Hematopoietic multipotent progenitor cell treated with erythropoietin and hydrocortisone succinate and interleukin-3 and kit ligand, for 6 days (in vitro differentiated cells): ENCODE measurements at regions not wholly inside any gene's neighbourhood (a gene's known extent, or its start where the extent isn't known, plus 50 kb on each side); places are given as distances from the start of the nearest gene placed in this dataset.
"Not testable (repeated sequence)": the region's sequence is repeated elsewhere in the genome, so short reads cannot be mapped to it uniquely, and the experiment has no call there.

ENCODE experiments used
- DNase-seq: peaks from one replicate; pipeline ENCODE4 v3.0.0-alpha.2; 2015

DNA sequence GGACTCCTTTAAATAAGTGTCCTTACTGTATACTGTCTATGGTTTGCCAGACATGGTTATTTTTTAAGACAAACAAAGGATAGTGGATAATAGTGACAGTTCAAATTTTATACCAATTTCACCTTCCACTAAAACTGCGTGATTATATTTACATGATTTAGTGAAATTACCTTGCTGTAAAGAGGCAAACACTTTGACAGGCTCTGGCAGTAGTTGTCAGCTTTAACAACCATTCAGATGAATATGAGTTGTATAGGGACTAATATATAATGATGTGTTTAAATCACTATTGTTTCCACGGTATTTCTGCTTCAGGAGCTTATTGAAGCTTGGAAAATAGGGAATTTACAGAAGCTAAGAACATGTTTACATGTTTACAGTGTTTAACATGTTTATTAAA lies 1364.0 kb downstream of the FSCB start:
- DNase-seq = no peak

DNA sequence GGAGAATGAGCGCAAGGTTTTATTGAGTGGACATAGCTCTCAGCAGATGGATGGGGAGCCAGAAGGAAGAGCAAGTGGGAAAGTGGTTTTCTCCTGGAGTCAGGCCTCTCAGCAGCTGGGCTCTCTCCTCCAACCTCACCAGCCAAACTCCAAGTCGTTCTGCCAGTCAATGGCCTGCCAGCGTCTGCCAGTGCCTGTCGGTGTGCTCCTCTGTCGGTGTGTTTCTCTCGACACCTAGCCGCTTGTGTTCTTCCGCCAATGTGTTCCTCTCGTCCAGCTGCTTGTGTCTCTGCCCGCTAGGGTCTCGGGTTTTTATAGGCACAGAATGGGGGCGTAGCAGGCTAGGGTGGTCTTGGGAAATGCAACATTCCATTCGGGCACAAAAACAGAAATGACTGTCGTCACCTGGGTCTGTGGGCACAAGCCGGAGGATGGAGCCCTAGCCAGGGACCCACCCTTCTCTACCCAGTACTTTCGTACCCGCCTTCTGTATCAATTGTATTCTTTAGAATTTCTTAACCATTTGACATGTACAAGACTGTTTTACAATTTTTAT lies 1365.4 kb downstream of the FSCB start:
- DNase-seq = no peak

DNA sequence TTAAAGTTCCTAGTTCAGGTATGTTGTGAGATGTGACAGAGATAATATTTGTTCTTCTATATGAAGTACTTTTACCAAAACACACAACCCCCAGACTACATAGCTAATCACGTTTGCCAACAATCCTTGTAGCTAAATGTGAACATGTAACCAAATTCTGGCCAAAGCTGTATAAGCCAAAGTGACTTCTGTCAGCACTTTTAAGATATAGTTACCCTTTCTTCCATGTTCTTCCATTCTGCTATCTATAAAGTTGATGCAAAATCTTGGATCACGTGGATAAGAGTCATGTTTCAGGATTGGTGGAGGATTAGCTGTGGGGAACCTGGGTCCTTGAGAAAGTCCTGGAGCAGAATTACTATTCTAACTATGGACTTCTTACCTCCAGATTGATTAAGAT lies 1366.6 kb downstream of the FSCB start:
- no peak for DNase-seq

DNA sequence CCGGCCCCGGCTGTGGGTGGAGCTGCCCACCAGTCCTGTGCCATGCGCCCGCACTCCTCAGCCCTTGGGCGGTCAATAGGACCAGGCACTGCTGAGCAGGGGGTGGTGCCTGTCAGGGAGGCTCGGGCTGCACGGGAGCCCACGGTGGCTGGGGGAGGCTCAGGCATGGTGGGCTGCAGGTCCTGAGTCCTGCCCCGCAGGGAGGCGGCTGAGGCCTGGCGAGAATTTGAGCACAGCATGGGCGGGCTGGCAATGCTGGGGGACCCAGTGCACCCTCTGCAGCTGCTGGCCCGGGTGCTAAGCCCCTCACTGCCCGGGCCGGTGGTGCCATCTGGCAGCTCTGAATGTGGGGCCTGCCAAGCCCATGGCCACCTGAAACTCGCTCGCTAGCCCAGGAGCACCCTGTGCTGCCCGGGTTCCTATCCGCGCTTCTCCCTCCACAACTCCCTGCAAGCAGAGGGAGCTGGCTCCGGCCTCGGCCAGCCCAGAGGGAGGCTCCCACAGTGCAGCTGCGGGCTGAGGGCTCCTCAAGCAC lies 1371.1 kb downstream of the FSCB start:
- DNase-seq = no peak

DNA sequence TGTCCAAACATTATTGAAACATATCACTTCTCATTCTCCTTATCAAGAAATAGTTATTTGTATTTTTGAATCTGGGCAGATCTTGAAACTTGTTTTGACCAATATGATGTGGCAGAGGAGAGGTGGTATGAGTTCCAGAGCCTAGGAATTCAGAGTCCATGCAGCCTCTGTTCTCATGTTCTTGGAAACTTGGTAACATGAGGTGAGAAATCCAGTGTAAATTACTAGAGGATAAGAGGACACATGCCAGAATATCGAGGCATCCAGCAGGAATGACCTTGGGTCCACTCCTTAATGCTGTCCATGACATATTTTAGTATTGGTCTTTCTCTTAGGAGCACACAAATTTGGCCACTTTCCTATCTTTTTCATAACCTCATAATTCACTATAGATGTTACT lies 1374.6 kb downstream of the FSCB start:
- no peak for DNase-seq

- not testable (repeated sequence) for DNase-seq
Observed at GRCh38 chr14:43128429-43128828, 1378.7 kb downstream of the FSCB start.

DNA sequence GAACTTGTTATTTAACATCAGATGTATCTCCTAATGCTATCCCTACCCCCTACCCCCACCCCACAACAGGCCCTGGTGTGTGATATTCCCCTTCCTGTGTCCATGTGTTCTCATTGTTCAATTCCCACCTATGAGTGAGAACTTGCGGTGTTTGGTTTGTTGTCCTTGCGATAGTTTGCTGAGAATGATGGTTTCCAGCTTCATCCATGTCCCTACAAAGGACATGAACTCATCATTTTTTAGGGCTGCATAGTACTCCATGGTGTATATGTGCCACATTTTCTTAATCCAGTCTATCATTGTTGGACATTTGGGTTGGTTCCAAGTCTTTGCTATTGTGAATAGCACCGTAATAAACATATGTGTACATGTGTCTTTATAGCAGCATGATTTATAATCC lies 1379.2 kb downstream of the FSCB start:
- DNase-seq = not testable (repeated sequence)

GRCh38 chr14:43123544-43123943 lies 1383.5 kb downstream of the FSCB start:
- DNase-seq = no peak

DNA sequence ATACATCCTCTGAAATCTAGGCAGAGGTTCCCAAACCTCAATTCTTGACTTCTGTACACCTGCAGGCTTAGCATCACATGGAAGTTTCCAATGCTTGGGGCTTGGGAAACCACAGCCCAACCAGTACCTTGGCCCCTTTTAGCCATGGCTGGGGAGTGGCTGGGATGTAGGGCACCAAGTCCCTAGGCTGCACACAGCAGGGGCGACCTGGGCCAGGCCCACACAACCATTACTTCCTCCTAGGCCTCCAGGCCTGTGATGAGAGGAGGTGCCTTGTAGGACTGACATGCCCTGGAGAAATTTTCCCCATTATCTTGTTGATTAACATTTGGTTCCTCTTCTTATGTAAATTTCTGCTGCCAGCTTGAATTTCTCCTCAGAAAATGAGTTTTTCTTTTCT lies 1387.4 kb downstream of the FSCB start:
- DNase-seq = no peak

- DNase-seq = no peak
Observed at GRCh38 chr14:43116341-43116740, 1390.7 kb downstream of the FSCB start.

DNA sequence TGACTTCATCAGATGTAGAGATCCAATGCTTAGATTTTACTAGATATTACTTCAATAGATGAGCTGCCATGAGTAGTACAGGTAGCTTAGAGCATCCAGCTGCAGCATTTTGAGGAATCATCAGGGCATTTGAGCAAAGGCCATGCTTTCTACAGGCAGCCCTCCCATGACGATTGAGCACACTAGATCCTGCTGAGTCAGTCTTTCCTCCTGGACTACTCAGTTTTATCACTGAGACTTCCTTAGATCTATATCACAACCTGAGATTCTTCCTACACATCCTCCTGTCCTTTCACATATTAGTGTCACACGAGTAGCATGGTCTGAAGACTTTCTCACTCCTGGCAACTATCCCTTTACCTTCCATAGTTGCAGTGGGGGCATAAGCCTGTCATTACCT lies 1401.8 kb downstream of the FSCB start:
- DNase-seq = no peak

DNA sequence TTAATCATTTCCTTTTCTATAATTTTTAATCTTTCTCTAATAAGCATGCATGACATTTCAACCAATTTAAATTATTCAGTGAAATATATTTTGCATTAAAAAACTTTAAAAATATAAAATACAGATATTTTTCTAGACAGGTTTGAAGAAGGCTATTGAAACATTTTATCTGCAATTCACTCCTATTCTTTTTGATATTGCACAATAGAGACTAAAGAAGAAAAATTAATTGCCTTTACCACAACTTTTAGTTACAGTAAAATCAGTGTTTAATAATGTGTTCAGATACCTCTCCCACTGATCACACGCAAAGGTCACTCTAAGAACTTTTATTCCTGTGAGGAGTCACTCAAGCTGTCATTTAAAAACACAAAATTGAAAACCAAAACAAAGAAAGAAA lies 1416.7 kb downstream of the FSCB start:
- DNase-seq = no peak

DNA sequence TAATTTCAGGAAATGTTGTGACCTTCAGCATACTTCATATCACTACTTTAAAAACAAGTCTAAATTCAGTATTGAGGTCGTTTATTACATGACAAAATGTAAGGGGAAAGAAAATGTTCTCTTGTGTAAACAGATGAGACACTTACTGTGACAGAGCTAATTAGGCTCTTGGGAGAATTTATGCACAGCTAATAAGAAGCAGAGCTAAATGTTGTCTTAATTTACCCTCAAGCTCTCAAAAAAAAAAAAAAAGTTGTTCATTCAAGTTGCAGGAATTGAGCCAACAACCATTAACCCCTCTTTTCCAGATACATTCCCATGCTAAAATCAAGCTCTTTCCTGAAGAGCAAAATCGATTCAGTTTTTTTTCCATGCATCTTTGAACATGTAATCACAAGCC lies 1419.4 kb downstream of the FSCB start:
- no peak for DNase-seq

DNA sequence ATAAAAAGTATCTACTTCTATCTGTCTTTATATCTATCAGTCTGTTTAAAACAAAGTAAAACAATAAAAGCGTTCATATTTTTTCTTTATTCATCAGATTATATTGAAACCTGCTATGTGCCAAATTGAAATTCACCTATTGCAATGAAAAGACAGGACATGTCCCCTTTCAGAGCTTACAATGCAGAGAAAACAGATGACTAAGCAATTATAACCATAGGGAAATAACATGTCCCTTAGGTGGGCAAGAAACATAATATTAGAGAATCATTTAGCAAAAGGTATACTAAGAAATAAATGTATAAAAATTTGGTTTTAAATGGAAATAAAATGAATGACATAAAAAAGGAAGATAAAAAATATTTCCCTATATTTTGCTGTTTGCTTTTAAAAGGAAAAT lies 1421.3 kb downstream of the FSCB start:
- DNase-seq = no peak

- DNase-seq = not testable (repeated sequence)
Observed at GRCh38 chr14:43067372-43067771, 1439.7 kb downstream of the FSCB start.

GRCh38 chr14:43056106-43056505 lies 1449.4 kb downstream of the LRFN5 start:
- no peak for DNase-seq

DNA sequence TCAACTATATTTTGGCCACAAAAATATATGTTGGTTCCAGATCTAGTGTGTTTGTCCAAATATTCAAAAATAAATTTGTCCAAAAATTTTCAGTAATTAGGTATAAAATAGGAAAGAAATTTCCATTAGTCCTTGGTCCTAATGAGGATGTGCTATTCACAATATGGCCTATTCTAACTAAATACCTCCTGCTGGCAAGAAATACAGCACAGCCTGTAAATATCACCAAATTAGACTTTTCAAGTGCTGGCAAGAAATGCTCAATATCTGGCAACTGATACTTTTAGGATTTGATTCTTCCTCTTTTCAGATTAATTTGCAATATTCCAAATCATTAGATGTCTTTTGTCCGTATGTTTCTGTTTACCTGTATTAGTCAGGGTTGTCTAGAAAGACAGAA lies 1446.2 kb downstream of the LRFN5 start:
- DNase-seq = no peak

DNA sequence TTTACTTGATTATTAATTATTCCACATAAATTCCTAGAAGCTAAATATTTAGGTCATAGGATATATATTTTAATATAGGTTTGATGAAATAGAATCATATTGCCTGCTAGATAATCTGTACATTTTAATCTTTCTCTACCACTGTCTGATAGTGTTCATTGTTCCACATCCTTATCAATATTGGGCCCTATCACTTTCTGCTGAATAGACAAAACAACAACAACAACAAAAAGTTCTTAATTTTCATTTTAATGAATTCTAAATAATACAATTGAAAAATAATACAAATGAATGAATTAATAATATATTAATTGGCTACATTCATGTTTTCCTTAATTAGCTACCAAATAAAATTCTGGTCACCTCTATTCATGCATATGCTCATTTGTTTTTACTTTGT lies 1437.2 kb downstream of the LRFN5 start:
- DNase-seq = no peak

DNA sequence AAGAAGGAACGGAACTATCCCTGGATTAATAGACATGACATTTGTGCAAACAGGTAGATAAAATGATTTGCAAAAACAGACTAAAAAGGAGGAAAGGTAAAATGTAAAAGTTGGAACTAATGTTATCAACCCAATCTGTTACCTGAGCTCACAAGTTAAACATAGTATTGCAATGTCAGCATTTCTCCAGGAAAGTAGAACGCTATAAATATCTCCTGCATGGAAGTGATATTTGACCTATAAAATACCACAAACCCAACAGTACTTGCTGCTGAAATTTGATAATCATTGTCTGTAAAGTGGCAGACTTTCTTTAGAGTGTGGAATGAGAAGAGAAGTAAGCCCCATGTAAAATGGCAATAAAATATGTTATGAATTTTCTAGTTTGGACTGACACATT lies 1435.7 kb downstream of the LRFN5 start:
- DNase-seq = no peak

DNA sequence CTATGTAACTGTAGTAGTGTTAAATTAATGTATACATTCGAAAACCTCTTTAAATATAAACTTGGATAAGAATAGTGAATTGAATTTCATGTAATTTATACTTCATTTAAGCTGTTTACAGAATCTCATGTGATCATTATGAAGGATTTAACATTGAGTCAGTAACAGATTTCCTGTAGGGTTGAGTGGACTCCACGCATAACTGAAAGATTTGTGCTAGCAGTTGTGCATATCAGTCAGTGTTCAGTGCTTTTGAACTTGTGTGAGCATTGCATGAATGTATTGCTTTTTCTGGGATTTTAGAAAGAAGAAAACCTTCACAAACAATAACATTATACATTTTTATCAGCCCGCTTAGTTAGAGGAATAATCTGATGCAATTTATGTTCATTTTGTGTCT lies 1435.3 kb downstream of the LRFN5 start:
- DNase-seq = no peak

GRCh38 chr14:43041207-43041606 lies 1434.5 kb downstream of the LRFN5 start:
- no peak for DNase-seq

DNA sequence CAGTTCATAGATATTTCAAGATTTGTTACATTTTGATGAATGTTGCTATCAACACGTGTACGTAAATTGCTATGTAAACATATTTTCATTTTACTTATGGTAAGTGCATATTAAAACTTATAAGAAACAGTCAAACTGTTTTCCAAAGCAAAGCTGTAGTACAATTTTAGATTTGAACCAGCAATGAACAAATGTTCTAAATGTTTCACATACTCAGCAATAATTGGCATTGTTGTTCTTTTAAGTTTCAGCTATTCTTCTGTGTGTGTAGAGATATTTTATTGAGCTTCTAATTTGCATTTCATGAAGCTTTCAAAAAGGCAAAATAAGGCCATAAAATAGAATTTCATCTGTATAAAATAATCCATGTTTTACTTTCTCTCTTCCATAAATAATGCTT lies 1433.2 kb downstream of the LRFN5 start:
- no peak for DNase-seq

- DNase-seq = no peak
Observed at GRCh38 chr14:43031598-43031997, 1424.9 kb downstream of the LRFN5 start.

- DNase-seq = no peak
Observed at GRCh38 chr14:43022094-43022800, 1415.6 kb downstream of the LRFN5 start.

GRCh38 chr14:43019826-43020225 lies 1413.2 kb downstream of the LRFN5 start:
- no peak for DNase-seq
